SK-N-SH treated with all-trans-retinoic acid at 6 μM for 48 hours (cell line): ENCODE measurements at regions not wholly inside any gene's neighbourhood (a gene's known extent, or its start where the extent isn't known, plus 50 kb on each side); places are given as distances from the start of the nearest gene placed in this dataset.

Source experiments
- ATAC-seq: fragments of 200-7000 bp; cut with Tn5 transposase; 3 replicates; pipeline ENCODE4 v1.9.1; 2020; ENCODE audit warnings: mild to moderate bottlenecking, moderate library complexity
- ARNTL ChIP-seq: fragments of 450-650 bp; formaldehyde crosslinking; IDR thresholded peaks from 2 replicates; pipeline ENCODE4 v1.5.0; 2020; ENCODE audit warnings: low read depth, mild to moderate bottlenecking, moderate library complexity, borderline replicate concordance
- BACH2 ChIP-seq: fragments of 250-450 bp; sonication (Bioruptor Pico); IDR thresholded peaks from 2 replicates; pipeline ENCODE4 v1.9.0; 2021; ENCODE audit warnings: mild to moderate bottlenecking, borderline replicate concordance
- CSDC2 ChIP-seq: fragments of 250-450 bp; sonication (Bioruptor Pico); IDR thresholded peaks from 2 replicates; pipeline ENCODE4 v1.5.0; 2020; ENCODE audit warnings: mild to moderate bottlenecking, moderate library complexity
- GLIS3 ChIP-seq: fragments of 250-450 bp; sonication (Bioruptor Pico); IDR thresholded peaks from 2 replicates; pipeline ENCODE4 v1.5.0; 2020; ENCODE audit warnings: mild to moderate bottlenecking, moderate library complexity
- ISL1 ChIP-seq: fragments of 250-450 bp; sonication (Bioruptor Pico); IDR thresholded peaks from 2 replicates; pipeline ENCODE4 v2.1.2; 2022; ENCODE audit warnings: mild to moderate bottlenecking, moderate library complexity
- OSR1 ChIP-seq: fragments of 250-450 bp; sonication (Bioruptor Pico); IDR thresholded peaks from 2 replicates; pipeline ENCODE4 v1.8.0; 2022; ENCODE audit warnings: moderate library complexity, mild to moderate bottlenecking, inconsistent platforms
- PPARA ChIP-seq: fragments of 250-450 bp; sonication (Bioruptor Pico); IDR thresholded peaks from 2 replicates; pipeline ENCODE4 v1.5.0; 2020; ENCODE audit warnings: mild to moderate bottlenecking, borderline replicate concordance
- RARB ChIP-seq: fragments of 250-450 bp; sonication (Bioruptor Pico); IDR thresholded peaks from 2 replicates; pipeline ENCODE4 v1.8.0; 2021; ENCODE audit warnings: mild to moderate bottlenecking, moderate library complexity
- SNAI2 ChIP-seq: fragments of 250-450 bp; sonication (Bioruptor Pico); IDR thresholded peaks from 2 replicates; pipeline ENCODE4 v1.5.0; 2020; ENCODE audit warnings: mild to moderate bottlenecking, moderate library complexity
- TCF4 ChIP-seq: fragments of 250-450 bp; sonication (Bioruptor Pico); IDR thresholded peaks from 2 replicates; pipeline ENCODE4 v1.8.0; 2021; ENCODE audit warnings: mild to moderate bottlenecking, moderate library complexity, borderline replicate concordance
- TOX ChIP-seq: fragments of 250-450 bp; sonication (Bioruptor Pico); IDR thresholded peaks from 2 replicates; pipeline ENCODE4 v1.8.0; 2021; ENCODE audit warnings: mild to moderate bottlenecking, moderate library complexity, borderline replicate concordance
- ZC3H10 ChIP-seq: fragments of 250-450 bp; sonication (Bioruptor Pico); IDR thresholded peaks from 2 replicates; pipeline ENCODE4 v1.5.1; 2021; ENCODE audit warnings: mild to moderate bottlenecking, moderate library complexity
- ZFP3 ChIP-seq: fragments of 250-450 bp; sonication (Bioruptor Pico); IDR thresholded peaks from 2 replicates; pipeline ENCODE4 v1.5.0; 2020; ENCODE audit warnings: mild to moderate bottlenecking, moderate library complexity
- ZFP30 ChIP-seq: fragments of 450-650 bp; formaldehyde crosslinking; IDR thresholded peaks from 2 replicates; pipeline ENCODE4 v1.5.0; 2022; ENCODE audit warnings: mild to moderate bottlenecking, moderate library complexity
- ZNF565 ChIP-seq: fragments of 450-650 bp; formaldehyde crosslinking; conservative IDR thresholded peaks from 2 replicates; pipeline ENCODE4 v1.5.0; 2020; ENCODE audit warnings: low read depth, mild to moderate bottlenecking, moderate library complexity
- ZNF70 ChIP-seq: fragments of 450-650 bp; formaldehyde crosslinking; IDR thresholded peaks from 2 replicates; pipeline ENCODE4 v1.5.0; 2020; ENCODE audit warnings: mild to moderate bottlenecking, moderate library complexity
- ZNF8 ChIP-seq: fragments of 450-650 bp; formaldehyde crosslinking; IDR thresholded peaks from 2 replicates; pipeline ENCODE4 v1.5.0; 2020; ENCODE audit warnings: mild to moderate bottlenecking, moderate library complexity
- TF ChIP-seq, protein P1 (sequence below): fragments of 250-450 bp; sonication (Bioruptor Pico); IDR thresholded peaks from 2 replicates; pipeline ENCODE4 v1.8.0; 2020; ENCODE audit warnings: mild to moderate bottlenecking, moderate library complexity, borderline replicate concordance
- TF ChIP-seq, protein P2 (sequence below): fragments of 250-450 bp; sonication (Bioruptor Pico); IDR thresholded peaks from 2 replicates; pipeline ENCODE4 v1.8.0; 2021; ENCODE audit warnings: low read depth, mild to moderate bottlenecking, moderate library complexity, borderline replicate concordance
- TF ChIP-seq, protein P3 (sequence below): fragments of 250-450 bp; sonication (Bioruptor Pico); IDR thresholded peaks from 2 replicates; pipeline ENCODE4 v1.5.1; 2021; ENCODE audit warnings: mild to moderate bottlenecking, moderate library complexity
- TF ChIP-seq, protein P4 (sequence below): fragments of 250-450 bp; sonication (Bioruptor Pico); IDR thresholded peaks from 2 replicates; pipeline ENCODE4 v1.5.0; 2020; ENCODE audit warnings: mild to moderate bottlenecking, moderate library complexity
- TF ChIP-seq, protein P5 (sequence below): fragments of 250-450 bp; sonication (Bioruptor Pico); IDR thresholded peaks from 2 replicates; pipeline ENCODE4 v1.5.1; 2020; ENCODE audit warnings: low read depth, mild to moderate bottlenecking, moderate library complexity

DNA sequence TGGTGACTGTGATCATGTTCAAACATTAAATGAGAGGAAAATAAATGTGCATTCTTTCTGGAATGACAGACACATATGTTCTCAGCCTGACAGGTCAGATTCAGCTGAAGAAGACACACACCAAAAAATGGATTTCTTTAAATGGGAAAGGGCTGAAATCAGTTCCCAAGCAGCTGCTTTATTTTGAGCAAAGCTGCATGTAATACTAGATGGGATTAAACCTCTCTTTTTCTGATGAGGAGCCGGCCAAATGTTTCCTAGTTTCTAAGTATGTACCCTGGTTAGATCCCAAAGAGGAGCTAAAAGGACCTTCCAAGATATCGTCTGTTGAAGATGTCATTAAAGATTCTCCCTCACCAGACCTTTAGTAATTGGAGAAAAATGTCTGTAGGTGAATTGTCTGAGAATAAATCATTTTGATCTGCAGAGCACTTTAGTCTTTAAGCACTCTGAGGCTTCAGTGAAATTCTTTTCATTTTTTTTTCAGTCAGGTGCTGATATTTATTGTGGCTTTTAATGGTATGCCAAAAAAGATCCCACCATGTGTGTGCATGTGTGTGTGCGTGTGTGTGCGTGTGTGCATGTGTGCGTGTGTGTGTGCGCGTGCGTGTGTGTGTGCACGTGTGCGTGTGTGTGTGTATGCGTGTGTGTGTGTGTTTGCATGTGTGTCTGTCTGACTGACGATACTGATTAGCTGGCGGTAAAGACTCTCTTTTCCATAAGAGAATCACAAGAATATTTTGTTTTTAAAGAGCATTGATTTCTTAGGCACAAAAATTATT is 175.8 kb downstream of the IRS1 start:
- TF ChIP-seq ZNF8 (CRISPR knock-in tag) (peak; percentile 56; the same call in 1 of the 2 replicates), PPARA (no peak), TOX (no peak)
- ATAC-seq: peak; percentile 54

DNA sequence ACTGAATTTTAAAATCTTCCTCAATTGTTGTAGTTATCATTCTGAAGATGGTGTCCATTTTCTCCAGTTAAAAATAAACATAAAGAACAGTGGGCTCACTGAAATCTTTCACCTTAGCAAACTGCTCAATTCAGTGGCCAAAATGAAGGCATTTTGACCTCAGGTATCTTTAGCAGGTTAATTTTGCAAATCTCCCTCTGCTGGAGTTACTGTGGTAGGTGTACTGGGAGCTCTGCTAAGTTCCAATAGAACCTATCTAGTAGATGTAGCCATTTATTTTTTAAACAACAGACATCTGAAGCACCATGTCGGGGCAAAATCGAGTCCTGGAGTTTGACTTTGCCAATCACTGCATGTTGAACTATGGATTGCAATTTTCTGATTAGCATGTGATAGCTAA is 177.1 kb downstream of the IRS1 start:
- TF ChIP-seq, protein P1, sequence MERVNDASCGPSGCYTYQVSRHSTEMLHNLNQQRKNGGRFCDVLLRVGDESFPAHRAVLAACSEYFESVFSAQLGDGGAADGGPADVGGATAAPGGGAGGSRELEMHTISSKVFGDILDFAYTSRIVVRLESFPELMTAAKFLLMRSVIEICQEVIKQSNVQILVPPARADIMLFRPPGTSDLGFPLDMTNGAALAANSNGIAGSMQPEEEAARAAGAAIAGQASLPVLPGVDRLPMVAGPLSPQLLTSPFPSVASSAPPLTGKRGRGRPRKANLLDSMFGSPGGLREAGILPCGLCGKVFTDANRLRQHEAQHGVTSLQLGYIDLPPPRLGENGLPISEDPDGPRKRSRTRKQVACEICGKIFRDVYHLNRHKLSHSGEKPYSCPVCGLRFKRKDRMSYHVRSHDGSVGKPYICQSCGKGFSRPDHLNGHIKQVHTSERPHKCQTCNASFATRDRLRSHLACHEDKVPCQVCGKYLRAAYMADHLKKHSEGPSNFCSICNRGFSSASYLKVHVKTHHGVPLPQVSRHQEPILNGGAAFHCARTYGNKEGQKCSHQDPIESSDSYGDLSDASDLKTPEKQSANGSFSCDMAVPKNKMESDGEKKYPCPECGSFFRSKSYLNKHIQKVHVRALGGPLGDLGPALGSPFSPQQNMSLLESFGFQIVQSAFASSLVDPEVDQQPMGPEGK (CRISPR knock-in tag): no peak
- TF ChIP-seq, protein P2, sequence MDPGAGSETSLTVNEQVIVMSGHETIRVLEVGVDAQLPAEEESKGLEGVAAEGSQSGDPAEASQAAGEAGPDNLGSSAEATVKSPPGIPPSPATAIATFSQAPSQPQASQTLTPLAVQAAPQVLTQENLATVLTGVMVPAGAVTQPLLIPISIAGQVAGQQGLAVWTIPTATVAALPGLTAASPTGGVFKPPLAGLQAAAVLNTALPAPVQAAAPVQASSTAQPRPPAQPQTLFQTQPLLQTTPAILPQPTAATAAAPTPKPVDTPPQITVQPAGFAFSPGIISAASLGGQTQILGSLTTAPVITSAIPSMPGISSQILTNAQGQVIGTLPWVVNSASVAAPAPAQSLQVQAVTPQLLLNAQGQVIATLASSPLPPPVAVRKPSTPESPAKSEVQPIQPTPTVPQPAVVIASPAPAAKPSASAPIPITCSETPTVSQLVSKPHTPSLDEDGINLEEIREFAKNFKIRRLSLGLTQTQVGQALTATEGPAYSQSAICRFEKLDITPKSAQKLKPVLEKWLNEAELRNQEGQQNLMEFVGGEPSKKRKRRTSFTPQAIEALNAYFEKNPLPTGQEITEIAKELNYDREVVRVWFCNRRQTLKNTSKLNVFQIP: no peak
- TF ChIP-seq ZFP3: no peak
- TF ChIP-seq PPARA: no peak
- no peak for TF ChIP-seq ZFP30 (CRISPR knock-in tag)
- TF ChIP-seq, protein P3, sequence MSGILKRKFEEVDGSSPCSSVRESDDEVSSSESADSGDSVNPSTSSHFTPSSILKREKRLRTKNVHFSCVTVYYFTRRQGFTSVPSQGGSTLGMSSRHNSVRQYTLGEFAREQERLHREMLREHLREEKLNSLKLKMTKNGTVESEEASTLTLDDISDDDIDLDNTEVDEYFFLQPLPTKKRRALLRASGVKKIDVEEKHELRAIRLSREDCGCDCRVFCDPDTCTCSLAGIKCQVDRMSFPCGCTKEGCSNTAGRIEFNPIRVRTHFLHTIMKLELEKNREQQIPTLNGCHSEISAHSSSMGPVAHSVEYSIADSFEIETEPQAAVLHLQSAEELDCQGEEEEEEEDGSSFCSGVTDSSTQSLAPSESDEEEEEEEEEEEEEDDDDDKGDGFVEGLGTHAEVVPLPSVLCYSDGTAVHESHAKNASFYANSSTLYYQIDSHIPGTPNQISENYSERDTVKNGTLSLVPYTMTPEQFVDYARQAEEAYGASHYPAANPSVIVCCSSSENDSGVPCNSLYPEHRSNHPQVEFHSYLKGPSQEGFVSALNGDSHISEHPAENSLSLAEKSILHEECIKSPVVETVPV: no peak
- TF ChIP-seq BACH2 (CRISPR knock-in tag): no peak
- TF ChIP-seq TCF4: no peak
- TF ChIP-seq ZNF8 (CRISPR knock-in tag): no peak
- TF ChIP-seq ZC3H10 (CRISPR knock-in tag): no peak
- no peak for TF ChIP-seq RARB (CRISPR knock-in tag)
- TF ChIP-seq, protein P4, sequence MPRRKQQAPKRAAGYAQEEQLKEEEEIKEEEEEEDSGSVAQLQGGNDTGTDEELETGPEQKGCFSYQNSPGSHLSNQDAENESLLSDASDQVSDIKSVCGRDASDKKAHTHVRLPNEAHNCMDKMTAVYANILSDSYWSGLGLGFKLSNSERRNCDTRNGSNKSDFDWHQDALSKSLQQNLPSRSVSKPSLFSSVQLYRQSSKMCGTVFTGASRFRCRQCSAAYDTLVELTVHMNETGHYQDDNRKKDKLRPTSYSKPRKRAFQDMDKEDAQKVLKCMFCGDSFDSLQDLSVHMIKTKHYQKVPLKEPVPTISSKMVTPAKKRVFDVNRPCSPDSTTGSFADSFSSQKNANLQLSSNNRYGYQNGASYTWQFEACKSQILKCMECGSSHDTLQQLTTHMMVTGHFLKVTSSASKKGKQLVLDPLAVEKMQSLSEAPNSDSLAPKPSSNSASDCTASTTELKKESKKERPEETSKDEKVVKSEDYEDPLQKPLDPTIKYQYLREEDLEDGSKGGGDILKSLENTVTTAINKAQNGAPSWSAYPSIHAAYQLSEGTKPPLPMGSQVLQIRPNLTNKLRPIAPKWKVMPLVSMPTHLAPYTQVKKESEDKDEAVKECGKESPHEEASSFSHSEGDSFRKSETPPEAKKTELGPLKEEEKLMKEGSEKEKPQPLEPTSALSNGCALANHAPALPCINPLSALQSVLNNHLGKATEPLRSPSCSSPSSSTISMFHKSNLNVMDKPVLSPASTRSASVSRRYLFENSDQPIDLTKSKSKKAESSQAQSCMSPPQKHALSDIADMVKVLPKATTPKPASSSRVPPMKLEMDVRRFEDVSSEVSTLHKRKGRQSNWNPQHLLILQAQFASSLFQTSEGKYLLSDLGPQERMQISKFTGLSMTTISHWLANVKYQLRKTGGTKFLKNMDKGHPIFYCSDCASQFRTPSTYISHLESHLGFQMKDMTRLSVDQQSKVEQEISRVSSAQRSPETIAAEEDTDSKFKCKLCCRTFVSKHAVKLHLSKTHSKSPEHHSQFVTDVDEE (CRISPR knock-in tag): no peak
- no peak for TF ChIP-seq OSR1
- TF ChIP-seq ZNF565 (CRISPR knock-in tag): no peak
- TF ChIP-seq ARNTL (CRISPR knock-in tag): no peak
- TF ChIP-seq, protein P5, sequence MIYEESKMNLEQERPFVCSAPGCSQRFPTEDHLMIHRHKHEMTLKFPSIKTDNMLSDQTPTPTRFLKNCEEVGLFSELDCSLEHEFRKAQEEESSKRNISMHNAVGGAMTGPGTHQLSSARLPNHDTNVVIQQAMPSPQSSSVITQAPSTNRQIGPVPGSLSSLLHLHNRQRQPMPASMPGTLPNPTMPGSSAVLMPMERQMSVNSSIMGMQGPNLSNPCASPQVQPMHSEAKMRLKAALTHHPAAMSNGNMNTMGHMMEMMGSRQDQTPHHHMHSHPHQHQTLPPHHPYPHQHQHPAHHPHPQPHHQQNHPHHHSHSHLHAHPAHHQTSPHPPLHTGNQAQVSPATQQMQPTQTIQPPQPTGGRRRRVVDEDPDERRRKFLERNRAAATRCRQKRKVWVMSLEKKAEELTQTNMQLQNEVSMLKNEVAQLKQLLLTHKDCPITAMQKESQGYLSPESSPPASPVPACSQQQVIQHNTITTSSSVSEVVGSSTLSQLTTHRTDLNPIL (CRISPR knock-in tag): no peak
- ATAC-seq: 0 out of 3 replicates have a peak, but pooled peaks have one; percentile 32

DNA sequence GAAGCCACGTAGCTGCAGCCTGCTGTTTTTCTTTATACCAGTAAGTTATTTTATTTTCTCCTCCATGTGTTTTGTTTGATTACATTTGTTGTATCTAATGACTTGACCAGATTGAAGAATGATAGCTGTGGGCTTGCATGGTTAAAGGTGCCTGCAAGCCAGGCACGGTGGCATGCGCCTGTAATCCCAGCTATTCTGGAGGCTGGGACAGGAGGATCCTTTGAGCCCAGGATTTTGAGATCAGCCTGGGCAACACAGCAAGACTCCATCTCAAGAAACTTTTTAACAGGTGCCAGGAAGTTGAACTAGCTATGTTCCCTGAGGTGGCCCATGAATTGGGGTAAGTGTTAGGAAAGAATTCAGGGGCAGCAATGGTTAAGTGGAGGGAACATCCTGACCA is 179.4 kb downstream of the IRS1 start:
- no peak for ATAC-seq
- TF ChIP-seq ZNF8 (CRISPR knock-in tag) (no peak), ZC3H10 (CRISPR knock-in tag) (no peak), OSR1 (no peak), RARB (CRISPR knock-in tag) (no peak), ZNF70 (CRISPR knock-in tag) (no peak), GLIS3 (CRISPR knock-in tag) (no peak), ISL1 (CRISPR knock-in tag) (no peak), TCF4 (no peak), SNAI2 (CRISPR knock-in tag) (no peak), ZNF565 (CRISPR knock-in tag) (no peak), PPARA (no peak), CSDC2 (CRISPR knock-in tag) (no peak)
- TF ChIP-seq, protein P4 (CRISPR knock-in tag): no peak
- TF ChIP-seq, protein P5 (CRISPR knock-in tag): no peak
